Progenitor cell of endocrine pancreas (in vitro differentiated cells): ENCODE measurements at regions not wholly inside any gene's neighbourhood (a gene's known extent, or its start where the extent isn't known, plus 50 kb on each side); places are given as distances from the start of the nearest gene placed in this dataset.

Experiments used
- DNase-seq: peaks from one replicate; pipeline ENCODE4 v3.0.0; 2021; ENCODE audit warnings: low spot score; ENCODE audit not compliant: unreplicated experiment
- H3K27ac Mint-ChIP-seq: 2 replicates; pipeline ENCODE4 v1.8.0; 2021; ENCODE audit warnings: mild to moderate bottlenecking, moderate library complexity, mixed read lengths
- H3K27me3 Mint-ChIP-seq: 2 replicates; pipeline ENCODE4 v1.8.0; 2021; ENCODE audit warnings: mixed read lengths
- H3K36me3 Mint-ChIP-seq: 2 replicates; pipeline ENCODE4 v1.8.0; 2022; ENCODE audit warnings: mixed read lengths; ENCODE audit not compliant: insufficient read depth
- H3K4me1 Mint-ChIP-seq: 2 replicates; pipeline ENCODE4 v1.8.0; 2021; ENCODE audit warnings: low read depth, mixed read lengths
- H3K4me3 Mint-ChIP-seq: 2 replicates; pipeline ENCODE4 v1.8.0; 2021; ENCODE audit warnings: low read depth, mild to moderate bottlenecking, moderate library complexity, mixed read lengths
- H3K9me3 Mint-ChIP-seq: 2 replicates; pipeline ENCODE4 v1.8.0; 2021; ENCODE audit warnings: low read depth, mixed read lengths
- CTCF ChIP-seq: fragments of 200-600 bp; sonication (generic); IDR thresholded peaks from one replicate; pipeline ENCODE4 v1.5.0; 2021; ENCODE audit warnings: antibody characterized with exemption, mild to moderate bottlenecking; ENCODE audit not compliant: unreplicated experiment

- H3K27me3 Mint-ChIP-seq = no peaks in the 10 kb centered on the region
- no peaks in the 10 kb centered on the region for H3K36me3 Mint-ChIP-seq
- H3K4me3 Mint-ChIP-seq = no peak overlapping the region
- H3K4me1 Mint-ChIP-seq = peaks cover 32% of the 10 kb centered on the region
- H3K9me3 Mint-ChIP-seq = no peaks in the 10 kb centered on the region
- H3K27ac Mint-ChIP-seq = no peak overlapping the region
- no peak for DNase-seq
- TF ChIP-seq CTCF = no peak
These were observed 175.2 kb upstream of the CITED2 start for GRCh38 chr6:139549561-139550070.

GRCh38 chr6:139547804-139548203 lies 173.4 kb upstream of the CITED2 start:
- H3K36me3 Mint-ChIP-seq = no peaks in the 10 kb centered on the region
- H3K27me3 Mint-ChIP-seq = no peaks in the 10 kb centered on the region
- no peak overlapping the region for H3K27ac Mint-ChIP-seq
- TF ChIP-seq CTCF = no peak
- H3K4me1 Mint-ChIP-seq = peaks cover 32% of the 10 kb centered on the region
- DNase-seq = no peak
- H3K4me3 Mint-ChIP-seq = no peak overlapping the region
- no peaks in the 10 kb centered on the region for H3K9me3 Mint-ChIP-seq

GRCh38 chr6:139547122-139547776 lies 172.8 kb upstream of the CITED2 start:
- Mint-ChIP-seq H3K4me3 (no peak overlapping the region), H3K27ac (peak overlapping the region; percentile 15), H3K27me3 (no peaks in the 10 kb centered on the region), H3K4me1 (peaks cover 32% of the 10 kb centered on the region), H3K9me3 (no peaks in the 10 kb centered on the region), H3K36me3 (no peaks in the 10 kb centered on the region)
- no peak for DNase-seq
- no peak for TF ChIP-seq CTCF

- Mint-ChIP-seq H3K27ac (no peak overlapping the region), H3K27me3 (no peaks in the 10 kb centered on the region), H3K4me3 (no peak overlapping the region), H3K36me3 (no peaks in the 10 kb centered on the region), H3K4me1 (peaks cover 32% of the 10 kb centered on the region), H3K9me3 (no peaks in the 10 kb centered on the region)
- TF ChIP-seq CTCF = no peak
- no peak for DNase-seq
These were observed 171.6 kb upstream of the CITED2 start for GRCh38 chr6:139546106-139546472.

GRCh38 chr6:139545206-139546105 lies 171.0 kb upstream of the CITED2 start:
- H3K4me1 Mint-ChIP-seq = peaks cover 31% of the 10 kb centered on the region
- H3K27ac Mint-ChIP-seq = no peak overlapping the region
- no peaks in the 10 kb centered on the region for H3K9me3 Mint-ChIP-seq
- no peak for TF ChIP-seq CTCF
- no peak for DNase-seq
- H3K36me3 Mint-ChIP-seq = no peaks in the 10 kb centered on the region
- H3K27me3 Mint-ChIP-seq = no peaks in the 10 kb centered on the region
- no peak overlapping the region for H3K4me3 Mint-ChIP-seq
